Gastroesophageal sphincter (tissue), 4 donors: ENCODE measurements at regions not wholly inside any gene's neighbourhood (a gene's known extent, or its start where the extent isn't known, plus 50 kb on each side); places are given as distances from the start of the nearest gene placed in this dataset.

Experiments
- ATAC-seq: fragments of 150-250 bp; one replicate; pipeline ENCODE4 v1.9.1; 2016; ENCODE audit warnings: mild to moderate bottlenecking, moderate library complexity
- H3K27ac ChIP-seq, 4 donors: fragments of 200-600 bp; sonication (generic) in 3 of 4; 1 replicate in 3 of 4; 2 replicates in 1 of 4; pipeline ENCODE4 v1.5.1; 2016 to 2019
- H3K27me3 ChIP-seq: fragments of 200-600 bp; sonication (generic); one replicate; pipeline ENCODE4 v1.5.1; 2019
- H3K36me3 ChIP-seq, 2 donors: fragments of 200-600 bp; sonication (generic); one replicate each; pipeline ENCODE4 v1.5.1; 2019; ENCODE audit warnings: control low read depth in 1 of 2
- H3K4me1 ChIP-seq, 3 donors: fragments of 200-600 bp; sonication (generic); 1 replicate in 2 of 3; 2 replicates in 1 of 3; pipeline ENCODE4 v1.5.1; 2016 to 2019; ENCODE audit warnings: control low read depth in 2 of 3
- H3K4me3 ChIP-seq, 2 donors: fragments of 200-600 bp; sonication (generic); one replicate each; pipeline ENCODE4 v1.5.1; 2019; ENCODE audit warnings: mild to moderate bottlenecking in 1 of 2, moderate library complexity in 1 of 2
- H3K9me3 ChIP-seq, 3 donors: fragments of 200-600 bp; sonication (generic); one replicate each; pipeline ENCODE4 v1.5.1; 2017 to 2019; ENCODE audit warnings: control low read depth in 2 of 3
- EP300 ChIP-seq: sonication (generic); formaldehyde crosslinking; IDR thresholded peaks from one replicate; pipeline ENCODE4 v1.6.1; 2017; ENCODE audit warnings: antibody characterized with exemption, mild to moderate bottlenecking
- POLR2A ChIP-seq, 2 donors: fragments of 450-650 bp; IDR thresholded peaks; one replicate each; pipeline ENCODE4 v1.6.1; 2017; ENCODE audit warnings: antibody characterized with exemption in 2 of 2, mild to moderate bottlenecking in 2 of 2, moderate library complexity in 1 of 2
- POLR2AphosphoS5 ChIP-seq: sonication (generic); formaldehyde crosslinking; IDR thresholded peaks from one replicate; pipeline ENCODE4 v1.6.1; 2017; ENCODE audit warnings: antibody characterized with exemption
- WGBS, 2 donors: methylation state at CpG; one replicate each; pipeline ENCODE4 v1.1.5; 2018; ENCODE audit warnings: low coverage in 1 of 2; 5-methylcytosine and 5-hydroxymethylcytosine counted together
- TF ChIP-seq, protein P1 (sequence below), 4 experiments: fragments of 200-600 bp in 2 of 4; fragments of 450-650 bp in 2 of 4; sonication (generic) in 1 of 4; IDR thresholded peaks; one replicate each; pipeline ENCODE4 v1.5.1; 2017 to 2019; ENCODE audit warnings: antibody characterized with exemption in 4 of 4, mild to moderate bottlenecking in 2 of 4, moderate library complexity in 2 of 4

DNA sequence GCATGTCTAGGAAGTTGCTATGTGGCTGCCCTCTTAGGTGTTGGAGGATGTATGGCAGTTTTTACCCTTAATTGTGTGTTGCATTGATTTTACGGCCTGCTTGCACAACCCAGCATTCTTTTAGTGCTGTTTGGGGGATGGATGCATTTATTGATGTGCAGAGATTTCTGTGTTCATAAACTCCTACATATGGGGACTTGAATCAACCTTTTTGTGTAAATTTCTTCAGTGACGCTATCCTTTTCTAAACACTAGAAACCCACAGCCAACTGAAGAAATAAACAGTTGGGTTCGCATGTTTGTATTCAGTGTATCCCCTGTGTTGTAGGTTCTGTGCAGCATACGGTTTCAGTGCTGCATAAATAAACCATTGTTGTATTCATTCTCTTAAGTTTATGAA lies 263.7 kb downstream of the RASEF start:
- WGBS, 2 donors: 61 to 83% methylated on average over 4 of the region's 4 CpGs
- Histone ChIP-seq H3K27me3 (no peaks in the 10 kb centered on the region), H3K4me3 (no peak overlapping the region), H3K36me3 (no peaks in the 10 kb centered on the region), H3K4me1 (no peaks in the 10 kb centered on the region), H3K27ac (no peak overlapping the region), H3K9me3 (no peaks in the 10 kb centered on the region)
- no peak for ATAC-seq
- no peak for TF ChIP-seq POLR2A (IDR thresholded peaks at IDR 0.05)
- TF ChIP-seq, protein P1, sequence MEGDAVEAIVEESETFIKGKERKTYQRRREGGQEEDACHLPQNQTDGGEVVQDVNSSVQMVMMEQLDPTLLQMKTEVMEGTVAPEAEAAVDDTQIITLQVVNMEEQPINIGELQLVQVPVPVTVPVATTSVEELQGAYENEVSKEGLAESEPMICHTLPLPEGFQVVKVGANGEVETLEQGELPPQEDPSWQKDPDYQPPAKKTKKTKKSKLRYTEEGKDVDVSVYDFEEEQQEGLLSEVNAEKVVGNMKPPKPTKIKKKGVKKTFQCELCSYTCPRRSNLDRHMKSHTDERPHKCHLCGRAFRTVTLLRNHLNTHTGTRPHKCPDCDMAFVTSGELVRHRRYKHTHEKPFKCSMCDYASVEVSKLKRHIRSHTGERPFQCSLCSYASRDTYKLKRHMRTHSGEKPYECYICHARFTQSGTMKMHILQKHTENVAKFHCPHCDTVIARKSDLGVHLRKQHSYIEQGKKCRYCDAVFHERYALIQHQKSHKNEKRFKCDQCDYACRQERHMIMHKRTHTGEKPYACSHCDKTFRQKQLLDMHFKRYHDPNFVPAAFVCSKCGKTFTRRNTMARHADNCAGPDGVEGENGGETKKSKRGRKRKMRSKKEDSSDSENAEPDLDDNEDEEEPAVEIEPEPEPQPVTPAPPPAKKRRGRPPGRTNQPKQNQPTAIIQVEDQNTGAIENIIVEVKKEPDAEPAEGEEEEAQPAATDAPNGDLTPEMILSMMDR (IDR thresholded peaks at IDR 0.05): no peak
- no peak for TF ChIP-seq POLR2AphosphoS5
- no peak for TF ChIP-seq EP300

GRCh38 chr9:82805027-82805426 lies 257.9 kb downstream of the RASEF start:
- Histone ChIP-seq H3K4me1 (no peaks in the 10 kb centered on the region), H3K27me3 (no peaks in the 10 kb centered on the region), H3K27ac (no peak overlapping the region), H3K36me3 (no peaks in the 10 kb centered on the region), H3K9me3 (no peaks in the 10 kb centered on the region), H3K4me3 (no peak overlapping the region)
- 38 to 58% methylated on average over 3 to 5 of the region's 5 CpGs for WGBS, 2 donors
- no peak for ATAC-seq
- TF ChIP-seq, protein P1 (IDR thresholded peaks at IDR 0.05): no peak
- TF ChIP-seq POLR2A (IDR thresholded peaks at IDR 0.05) (no peak), POLR2AphosphoS5 (no peak), EP300 (no peak)

DNA sequence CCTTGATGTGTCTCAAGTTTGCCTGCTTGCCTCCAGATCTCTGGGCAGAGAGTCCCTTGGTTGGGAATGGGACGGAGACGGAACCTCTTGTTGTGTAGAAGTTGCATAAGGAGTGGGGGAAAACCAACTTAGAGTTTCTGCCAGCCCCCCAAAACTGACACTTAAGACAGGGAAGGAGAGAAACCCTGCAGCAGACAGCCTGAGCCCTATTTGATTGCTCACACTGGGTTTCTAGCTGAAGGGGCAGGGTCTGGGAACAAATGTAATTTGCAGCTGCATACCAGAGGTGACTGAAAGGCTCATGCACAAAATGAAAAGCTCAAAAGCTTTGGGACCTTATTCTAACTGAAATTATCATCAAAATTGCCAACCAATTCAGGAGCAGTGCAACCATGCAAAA lies 254.5 kb downstream of the RASEF start:
- TF ChIP-seq EP300 (no peak), POLR2AphosphoS5 (no peak), POLR2A (IDR thresholded peaks at IDR 0.05) (no peak)
- TF ChIP-seq, protein P1 (IDR thresholded peaks at IDR 0.05): no peak
- H3K27ac ChIP-seq: no peak overlapping the region
- H3K27me3 ChIP-seq: no peaks in the 10 kb centered on the region
- H3K4me3 ChIP-seq: no peak overlapping the region
- no peaks in the 10 kb centered on the region for H3K4me1 ChIP-seq
- no peaks in the 10 kb centered on the region for H3K36me3 ChIP-seq
- WGBS, 2 donors: 96% methylated on average over 2 of the region's 2 CpGs; no CpG with 5 or more reads in 1 of the 2 donors
- ATAC-seq: no peak
- no peaks in the 10 kb centered on the region for H3K9me3 ChIP-seq

DNA sequence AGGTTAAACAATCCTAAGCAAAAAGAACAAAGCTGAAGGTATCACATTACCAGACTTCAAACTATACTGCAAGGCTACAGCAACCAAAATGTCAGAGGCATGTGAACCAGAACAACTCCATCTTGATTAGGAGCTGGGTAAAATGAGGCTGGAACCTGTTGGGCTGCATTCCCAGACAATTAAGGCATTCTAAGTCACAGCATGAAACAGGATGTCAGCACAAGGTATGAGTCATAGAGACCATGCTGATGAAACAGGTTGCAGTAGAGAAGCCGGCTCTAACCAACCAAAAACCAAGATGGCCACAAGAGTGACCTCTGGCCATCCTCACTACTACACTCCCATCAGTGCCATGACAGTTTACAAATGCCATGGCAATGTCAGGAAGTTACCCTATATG lies 252.0 kb downstream of the RASEF start:
- Histone ChIP-seq H3K4me3 (no peak overlapping the region), H3K4me1 (no peaks in the 10 kb centered on the region), H3K9me3 (no peaks in the 10 kb centered on the region), H3K27me3 (no peaks in the 10 kb centered on the region), H3K27ac (no peak overlapping the region), H3K36me3 (no peaks in the 10 kb centered on the region)
- whole genome bisulfite sequencing, 2 donors: 80 to 100% methylated on average over 1 of the region's 1 CpG
- ATAC-seq: no peak
- no peak for TF ChIP-seq EP300
- TF ChIP-seq, protein P1 (IDR thresholded peaks at IDR 0.05): no peak

DNA sequence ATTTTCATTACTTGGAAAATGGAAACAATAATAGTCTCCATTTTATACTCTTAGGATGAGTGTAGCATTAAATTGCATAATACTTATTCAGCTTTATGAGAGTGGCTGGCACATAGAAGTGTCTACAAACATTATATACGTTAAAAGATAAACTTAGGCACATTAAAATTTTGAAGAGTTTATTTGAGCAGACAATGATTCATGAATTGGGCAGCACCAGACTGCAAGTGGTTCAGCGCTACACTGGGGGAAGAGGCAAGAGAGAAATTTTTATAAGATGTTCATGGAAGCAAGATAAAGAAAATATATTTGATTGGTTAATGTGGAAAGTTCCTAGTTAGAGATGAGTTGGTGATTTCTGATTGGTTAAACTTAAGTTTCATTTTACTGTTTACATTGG lies 243.7 kb downstream of the RASEF start:
- WGBS, 2 donors: 68 to 86% methylated on average over 2 of the region's 2 CpGs
- no peak for TF ChIP-seq POLR2AphosphoS5
- TF ChIP-seq POLR2A (IDR thresholded peaks at IDR 0.05): no peak
- TF ChIP-seq, protein P1 (IDR thresholded peaks at IDR 0.05): no peak
- TF ChIP-seq EP300: no peak
- Histone ChIP-seq H3K27me3 (no peaks in the 10 kb centered on the region), H3K4me3 (no peak overlapping the region), H3K9me3 (no peaks in the 10 kb centered on the region), H3K36me3 (no peaks in the 10 kb centered on the region), H3K4me1 (no peaks in the 10 kb centered on the region), H3K27ac (no peak overlapping the region)
- no peak for ATAC-seq
